KOPT-K1 (cell line): ENCODE measurements at regions not wholly inside any gene's neighbourhood (a gene's known extent, or its start where the extent isn't known, plus 50 kb on each side); places are given as distances from the start of the nearest gene placed in this dataset.

ENCODE experiments used
- H3K27ac ChIP-seq: fragments of 200-600 bp; sonication (generic); 2 replicates; pipeline ENCODE4 v1.5.1; 2016; ENCODE audit warnings: antibody characterized with exemption, mild to moderate bottlenecking, low read depth, low read length; ENCODE audit not compliant: poor library complexity, severe bottlenecking
- H3K36me3 ChIP-seq: fragments of 200-600 bp; sonication (generic); 2 replicates; pipeline ENCODE4 v1.5.1; 2017; ENCODE audit warnings: antibody characterized with exemption, mild to moderate bottlenecking, low read length, moderate library complexity; ENCODE audit not compliant: insufficient read depth
- H3K9me3 ChIP-seq: fragments of 200-600 bp; sonication (generic); 2 replicates; pipeline ENCODE4 v1.5.1; 2017; ENCODE audit warnings: antibody characterized with exemption, low read length, mild to moderate bottlenecking; ENCODE audit not compliant: insufficient read depth, poor library complexity, severe bottlenecking

- peaks cover 14% of the 10 kb centered on the region for H3K9me3 ChIP-seq
- no peaks in the 10 kb centered on the region for H3K36me3 ChIP-seq
- no peak overlapping the region for H3K27ac ChIP-seq
Measured at GRCh38 chr1:4418021-4418420, 236.4 kb upstream of the AJAP1 start.

GRCh38 chr1:4421986-4422385 is 232.4 kb upstream of the AJAP1 start:
- Histone ChIP-seq H3K9me3 (peaks cover 29% of the 10 kb centered on the region), H3K27ac (no peak overlapping the region), H3K36me3 (no peaks in the 10 kb centered on the region)

- peaks cover 29% of the 10 kb centered on the region for H3K9me3 ChIP-seq
- no peak overlapping the region for H3K27ac ChIP-seq
- H3K36me3 ChIP-seq, result no peaks in the 10 kb centered on the region
Measured at GRCh38 chr1:4422504-4423289, 231.7 kb upstream of the AJAP1 start.

DNA sequence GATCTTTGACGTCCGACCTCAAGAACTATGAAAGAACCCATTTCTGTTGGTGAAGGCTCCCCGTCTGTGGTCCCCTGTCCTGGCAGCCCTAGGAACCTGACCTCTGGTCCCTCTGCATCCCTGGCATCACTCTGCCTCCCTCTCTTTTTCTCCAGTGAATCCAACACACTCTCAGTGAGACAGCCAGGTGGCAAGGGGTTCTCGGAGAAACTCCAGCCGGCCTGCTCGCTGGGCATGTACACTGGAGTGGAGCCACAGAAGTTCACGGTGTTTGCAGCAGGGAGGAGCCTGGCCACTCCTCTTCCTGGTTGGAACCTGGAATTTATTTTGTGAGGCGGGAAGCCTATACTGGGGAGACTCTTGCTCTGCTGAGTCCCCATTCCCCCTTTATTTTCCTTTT is 230.2 kb upstream of the AJAP1 start:
- peaks cover 29% of the 10 kb centered on the region for H3K9me3 ChIP-seq
- H3K27ac ChIP-seq, result no peak overlapping the region
- H3K36me3 ChIP-seq, result no peaks in the 10 kb centered on the region

DNA sequence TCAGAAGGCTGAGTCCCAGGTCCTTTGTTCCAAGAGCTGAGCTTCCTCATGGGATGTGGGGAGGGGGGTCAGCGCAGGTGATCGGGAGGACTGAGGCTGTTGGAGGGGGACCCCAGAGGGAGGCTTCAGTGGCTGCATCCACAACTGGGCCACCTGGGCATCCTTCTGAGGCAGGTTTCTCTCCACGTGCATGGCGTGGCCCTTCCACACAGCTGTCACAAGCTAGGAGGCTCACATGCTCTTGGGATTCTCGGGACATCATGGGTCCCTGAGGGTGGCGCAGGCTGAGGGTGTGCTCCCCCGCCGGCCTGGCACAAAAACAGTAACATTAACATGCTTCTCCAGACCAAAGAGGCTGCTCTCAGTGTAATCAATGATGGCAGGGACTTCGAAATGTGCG is 229.6 kb upstream of the AJAP1 start:
- Histone ChIP-seq H3K9me3 (peaks cover 25% of the 10 kb centered on the region), H3K36me3 (no peaks in the 10 kb centered on the region), H3K27ac (no peak overlapping the region)

GRCh38 chr1:4425892-4426291 is 228.5 kb upstream of the AJAP1 start:
- H3K36me3 ChIP-seq, result no peaks in the 10 kb centered on the region
- peaks cover 17% of the 10 kb centered on the region for H3K9me3 ChIP-seq
- H3K27ac ChIP-seq, result no peak overlapping the region

- Histone ChIP-seq H3K36me3 (no peaks in the 10 kb centered on the region), H3K27ac (no peak overlapping the region), H3K9me3 (peaks cover 9% of the 10 kb centered on the region)
Measured at GRCh38 chr1:4428711-4429110, 225.7 kb upstream of the AJAP1 start.

GRCh38 chr1:4430406-4431365 is 223.7 kb upstream of the AJAP1 start:
- no peaks in the 10 kb centered on the region for H3K36me3 ChIP-seq
- no peaks in the 10 kb centered on the region for H3K9me3 ChIP-seq
- H3K27ac ChIP-seq, result no peak overlapping the region

DNA sequence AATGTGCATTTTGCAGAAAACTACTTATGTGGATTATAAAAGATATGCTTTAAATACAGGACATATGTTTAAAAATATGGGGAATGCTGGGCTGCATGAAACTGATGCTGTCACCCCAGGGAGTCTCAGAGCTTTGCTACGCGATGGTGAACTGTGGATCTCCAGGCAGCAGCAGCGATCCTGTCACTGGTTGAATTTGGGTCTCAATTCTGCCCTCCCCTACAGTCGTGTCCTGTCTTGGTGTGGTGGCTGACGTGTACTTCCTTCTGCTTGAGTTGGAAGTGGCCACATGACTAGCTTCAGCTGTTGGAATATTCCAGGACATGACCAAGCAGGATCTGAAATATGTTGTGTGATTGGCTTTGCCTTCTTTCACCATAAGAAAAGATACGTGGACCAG is 222.9 kb upstream of the AJAP1 start:
- Histone ChIP-seq H3K9me3 (no peaks in the 10 kb centered on the region), H3K36me3 (no peaks in the 10 kb centered on the region), H3K27ac (no peak overlapping the region)

DNA sequence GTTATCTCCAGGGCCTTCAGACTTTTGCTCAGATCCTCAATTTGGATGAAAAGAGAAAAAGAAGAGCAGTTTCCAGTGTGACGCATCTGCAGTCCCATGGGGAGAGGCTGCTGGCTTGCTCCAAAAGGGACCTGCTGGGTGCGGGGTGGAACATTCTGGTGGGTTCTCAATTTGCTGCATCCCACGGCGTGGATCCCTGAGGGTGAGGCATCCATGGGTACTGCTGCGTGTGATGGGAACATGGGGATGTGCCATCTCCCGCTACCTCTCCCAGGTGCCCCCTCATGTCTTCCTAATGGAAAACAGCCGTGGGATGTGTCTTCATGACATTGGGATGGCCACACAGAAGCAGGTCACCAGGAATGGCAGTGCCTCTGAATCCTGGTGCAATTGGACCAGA is 221.3 kb upstream of the AJAP1 start:
- Histone ChIP-seq H3K36me3 (no peaks in the 10 kb centered on the region), H3K27ac (no peak overlapping the region), H3K9me3 (no peaks in the 10 kb centered on the region)

- Histone ChIP-seq H3K27ac (no peak overlapping the region), H3K9me3 (no peaks in the 10 kb centered on the region), H3K36me3 (no peaks in the 10 kb centered on the region)
Measured at GRCh38 chr1:4444086-4444485, 210.3 kb upstream of the AJAP1 start.

DNA sequence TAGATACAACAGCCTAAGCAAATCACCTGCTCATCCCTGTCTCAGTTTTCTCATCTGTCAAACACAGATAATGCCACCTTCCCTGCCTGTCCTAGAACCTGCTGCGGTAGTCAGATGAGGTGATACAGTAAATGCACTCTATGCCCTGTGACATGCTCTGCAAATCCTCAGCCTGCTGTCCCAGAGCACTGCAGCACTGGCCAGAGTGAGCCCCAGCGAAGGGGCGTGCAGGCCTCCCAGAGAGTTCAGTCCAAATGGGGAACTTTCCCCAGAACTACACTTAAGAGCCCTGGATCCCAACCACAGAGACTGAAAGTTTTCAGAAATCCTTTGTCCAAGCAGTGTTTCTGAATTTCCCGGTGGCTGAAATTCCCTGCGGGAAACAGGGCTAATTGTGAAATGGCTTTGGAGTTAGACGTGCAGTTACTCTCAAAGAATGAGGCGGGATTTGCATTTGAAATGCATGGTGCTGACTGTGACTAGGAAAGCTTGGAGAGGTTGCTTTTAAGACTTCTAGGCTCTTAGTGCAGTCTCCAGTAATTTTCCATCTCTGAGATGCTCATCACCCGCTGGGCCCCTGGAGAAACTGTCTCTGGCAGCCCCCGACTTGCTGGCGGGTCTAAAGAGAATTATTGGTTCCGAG is 206.5 kb upstream of the AJAP1 start:
- Histone ChIP-seq H3K36me3 (no peaks in the 10 kb centered on the region), H3K27ac (peak overlapping the region; percentile 16), H3K9me3 (no peaks in the 10 kb centered on the region)

GRCh38 chr1:4449972-4450371 is 204.4 kb upstream of the AJAP1 start:
- no peaks in the 10 kb centered on the region for H3K36me3 ChIP-seq
- H3K9me3 ChIP-seq, result no peaks in the 10 kb centered on the region
- H3K27ac ChIP-seq, result no peak overlapping the region

GRCh38 chr1:4452701-4453100 is 201.7 kb upstream of the AJAP1 start:
- Histone ChIP-seq H3K27ac (no peak overlapping the region), H3K36me3 (no peaks in the 10 kb centered on the region), H3K9me3 (peaks cover 11% of the 10 kb centered on the region)

GRCh38 chr1:4460052-4460451 is 194.4 kb upstream of the AJAP1 start:
- peaks cover 21% of the 10 kb centered on the region for H3K9me3 ChIP-seq
- no peaks in the 10 kb centered on the region for H3K36me3 ChIP-seq
- H3K27ac ChIP-seq, result no peak overlapping the region
